ENCODE measurements at regions not wholly inside any gene's neighbourhood (a gene's known extent, or its start where the extent isn't known, plus 50 kb on each side); places are given as distances from the start of the nearest gene placed in this dataset.

DNA sequence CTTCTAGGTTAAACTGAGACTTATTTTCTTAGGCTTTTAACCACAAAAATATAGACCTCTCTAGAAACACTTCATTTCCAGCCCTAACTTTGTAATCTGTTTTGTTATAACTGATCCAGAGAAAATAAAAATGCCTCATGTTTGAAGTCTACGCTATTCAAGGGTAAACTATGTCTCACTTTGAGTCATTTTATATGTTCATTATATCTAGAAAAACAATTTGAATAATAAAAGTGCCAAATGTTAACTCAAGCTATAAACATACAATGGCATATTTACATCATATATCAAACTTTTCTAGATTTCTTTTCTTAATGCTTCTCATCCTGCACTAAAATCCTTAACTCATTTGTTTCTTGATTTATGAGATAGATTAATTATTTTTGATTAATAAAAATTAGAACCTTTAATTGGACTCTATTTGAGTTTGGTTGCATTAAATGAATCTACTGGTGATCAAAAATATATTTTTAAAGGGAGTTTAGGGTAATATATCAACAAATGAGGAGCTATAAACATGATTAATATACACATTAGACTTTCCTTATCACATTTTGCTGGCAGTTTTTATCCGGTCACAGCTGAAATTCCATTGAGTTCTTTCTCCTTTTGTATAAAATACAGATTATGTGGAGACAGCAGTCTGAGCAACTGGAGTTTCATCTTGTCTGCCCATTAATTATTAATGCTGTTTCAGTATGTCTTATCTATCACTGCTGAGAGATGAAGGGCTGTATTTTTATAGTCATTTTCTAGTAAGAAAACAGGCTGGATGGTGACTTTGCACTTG, 246.5 kb downstream of the TBX18 start:
- TF ChIP-seq, protein P1, sequence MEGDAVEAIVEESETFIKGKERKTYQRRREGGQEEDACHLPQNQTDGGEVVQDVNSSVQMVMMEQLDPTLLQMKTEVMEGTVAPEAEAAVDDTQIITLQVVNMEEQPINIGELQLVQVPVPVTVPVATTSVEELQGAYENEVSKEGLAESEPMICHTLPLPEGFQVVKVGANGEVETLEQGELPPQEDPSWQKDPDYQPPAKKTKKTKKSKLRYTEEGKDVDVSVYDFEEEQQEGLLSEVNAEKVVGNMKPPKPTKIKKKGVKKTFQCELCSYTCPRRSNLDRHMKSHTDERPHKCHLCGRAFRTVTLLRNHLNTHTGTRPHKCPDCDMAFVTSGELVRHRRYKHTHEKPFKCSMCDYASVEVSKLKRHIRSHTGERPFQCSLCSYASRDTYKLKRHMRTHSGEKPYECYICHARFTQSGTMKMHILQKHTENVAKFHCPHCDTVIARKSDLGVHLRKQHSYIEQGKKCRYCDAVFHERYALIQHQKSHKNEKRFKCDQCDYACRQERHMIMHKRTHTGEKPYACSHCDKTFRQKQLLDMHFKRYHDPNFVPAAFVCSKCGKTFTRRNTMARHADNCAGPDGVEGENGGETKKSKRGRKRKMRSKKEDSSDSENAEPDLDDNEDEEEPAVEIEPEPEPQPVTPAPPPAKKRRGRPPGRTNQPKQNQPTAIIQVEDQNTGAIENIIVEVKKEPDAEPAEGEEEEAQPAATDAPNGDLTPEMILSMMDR (IDR thresholded peaks at IDR 0.05) = no peak
- TF ChIP-seq POLR2A (IDR thresholded peaks at IDR 0.05) = no peak
- TF ChIP-seq POLR2AphosphoS5 (IDR thresholded peaks at IDR 0.05) = no peak
